Activated CD4-positive, alpha-beta T cell treated with anti-CD3 and anti-CD28 coated beads, Interleukin-2, amount 50 U/mL, for 24 hours (primary cell): ENCODE measurements at regions not wholly inside any gene's neighbourhood (a gene's known extent, or its start where the extent isn't known, plus 50 kb on each side); places are given as distances from the start of the nearest gene placed in this dataset.

Experiments used
- DNase-seq, 2 donors: peaks; one replicate each; pipeline ENCODE4 v3.0.0-alpha.2; 2020; ENCODE audit warnings: low read depth in 1 of 2, low spot score in 1 of 2

- DNase-seq: no peak
Observed at GRCh38 chrX:45783002-45783401, 582.3 kb upstream of the DIPK2B start.

GRCh38 chrX:45781901-45782553, 581.4 kb upstream of the DIPK2B start:
- no peak for DNase-seq

GRCh38 chrX:45778616-45779015, 577.9 kb upstream of the DIPK2B start:
- no peak for DNase-seq

- DNase-seq: no peak
Observed at GRCh38 chrX:45777366-45777765, 576.7 kb upstream of the DIPK2B start.

- no peak for DNase-seq
Observed at GRCh38 chrX:45775468-45775867, 574.8 kb upstream of the DIPK2B start.

GRCh38 chrX:45774961-45775360, 574.3 kb upstream of the DIPK2B start:
- DNase-seq: no peak

- DNase-seq: no peak
Observed at GRCh38 chrX:45773572-45773971, 572.9 kb upstream of the DIPK2B start.

- DNase-seq: no peak
Observed at GRCh38 chrX:45771560-45772340, 571.1 kb upstream of the DIPK2B start.

- DNase-seq: no peak
Observed at GRCh38 chrX:45771114-45771513, 570.4 kb upstream of the DIPK2B start.

- DNase-seq: peak in 1 of 2 donors; percentile 38
Observed at GRCh38 chrX:45769761-45770582, 569.3 kb upstream of the DIPK2B start.

GRCh38 chrX:45768666-45769236, 568.1 kb upstream of the DIPK2B start:
- no peak for DNase-seq

- no peak for DNase-seq
Observed at GRCh38 chrX:45766981-45767501, 566.4 kb upstream of the DIPK2B start.

GRCh38 chrX:45765767-45766166, 565.1 kb upstream of the DIPK2B start:
- no peak for DNase-seq

GRCh38 chrX:45765281-45765680, 564.6 kb upstream of the DIPK2B start:
- DNase-seq: no peak

- no peak for DNase-seq
Observed at GRCh38 chrX:45762699-45763647, 562.3 kb upstream of the DIPK2B start.

- no peak for DNase-seq
Observed at GRCh38 chrX:45761920-45762319, 561.2 kb upstream of the DIPK2B start.

- no peak for DNase-seq
Observed at GRCh38 chrX:45760187-45760742, 559.6 kb upstream of the DIPK2B start.

GRCh38 chrX:45758738-45759397, 558.2 kb upstream of the DIPK2B start:
- DNase-seq: no peak

GRCh38 chrX:45758319-45758718, 557.6 kb upstream of the DIPK2B start:
- DNase-seq: no peak
